Neural progenitor cell (in vitro differentiated cells): ENCODE measurements at regions not wholly inside any gene's neighbourhood (a gene's known extent, or its start where the extent isn't known, plus 50 kb on each side); places are given as distances from the start of the nearest gene placed in this dataset.

ENCODE experiments used
- DNase-seq: peaks from one replicate; pipeline ENCODE4 v3.0.0-alpha.2; 2016; ENCODE audit warnings: low spot score
- H2AFZ ChIP-seq: fragments of 200-600 bp; sonication (generic); replicated peaks from 2 replicates; pipeline ENCODE4 v1.6.1; 2016; ENCODE audit warnings: antibody characterized with exemption
- H3F3A ChIP-seq: fragments of 200-600 bp; sonication (generic); 2 replicates; pipeline ENCODE4 v1.6.1; 2016; ENCODE audit warnings: antibody characterized with exemption, low read depth
- H3K27ac ChIP-seq: fragments of 200-600 bp; sonication (generic); 2 replicates; pipeline ENCODE4 v1.5.1; 2016; ENCODE audit warnings: mild to moderate bottlenecking
- H3K27me3 ChIP-seq: fragments of 200-600 bp; sonication (generic); 2 replicates; pipeline ENCODE4 v1.6.1; 2016; ENCODE audit warnings: mild to moderate bottlenecking, moderate library complexity
- H3K36me3 ChIP-seq: fragments of 200-600 bp; sonication (generic); 2 replicates; pipeline ENCODE4 v1.5.1; 2016
- H3K4me1 ChIP-seq: fragments of 200-600 bp; sonication (generic); 2 replicates; pipeline ENCODE4 v1.6.1; 2016; ENCODE audit warnings: mixed run types
- H3K4me2 ChIP-seq: fragments of 200-600 bp; sonication (generic); 2 replicates; pipeline ENCODE4 v1.6.1; 2016
- H3K4me3 ChIP-seq: fragments of 200-600 bp; sonication (generic); 2 replicates; pipeline ENCODE4 v1.5.1; 2016
- H3K79me2 ChIP-seq: fragments of 200-600 bp; sonication (generic); 2 replicates; pipeline ENCODE4 v1.6.1; 2016; ENCODE audit warnings: low read depth
- H3K9ac ChIP-seq: fragments of 200-600 bp; sonication (generic); 2 replicates; pipeline ENCODE4 v1.6.1; 2016
- H3K9me3 ChIP-seq: fragments of 200-600 bp; sonication (generic); 2 replicates; pipeline ENCODE4 v1.5.1; 2016; ENCODE audit warnings: low read depth
- H4K20me1 ChIP-seq: fragments of 200-600 bp; sonication (generic); 2 replicates; pipeline ENCODE4 v1.6.1; 2016; ENCODE audit warnings: low read depth
- H3K27ac Mint-ChIP-seq: 3 replicates; pipeline ENCODE4 v1.8.0; 2021; ENCODE audit warnings: mixed read lengths
- H3K27me3 Mint-ChIP-seq: 2 replicates; pipeline ENCODE4 v1.8.0; 2022; ENCODE audit warnings: low read depth, mild to moderate bottlenecking, inconsistent platforms, moderate library complexity, mixed read lengths; ENCODE audit not compliant: insufficient read depth
- H3K36me3 Mint-ChIP-seq: 3 replicates; pipeline ENCODE4 v1.8.0; 2021; ENCODE audit warnings: mixed read lengths
- H3K4me1 Mint-ChIP-seq: 3 replicates; pipeline ENCODE4 v1.8.0; 2021; ENCODE audit warnings: mixed read lengths
- H3K4me3 Mint-ChIP-seq: 3 replicates; pipeline ENCODE4 v1.8.0; 2021; ENCODE audit warnings: mild to moderate bottlenecking, moderate library complexity, mixed read lengths
- H3K9me3 Mint-ChIP-seq: 3 replicates; pipeline ENCODE4 v1.8.0; 2020; ENCODE audit warnings: mixed read lengths
- EZH2 ChIP-seq: fragments of 200-600 bp; sonication (generic); IDR thresholded peaks from 2 replicates; pipeline ENCODE4 v1.6.1; 2017; ENCODE audit warnings: antibody characterized with exemption, mild to moderate bottlenecking, moderate library complexity
- EZH2phosphoT487 ChIP-seq: fragments of 200-600 bp; sonication (generic); IDR thresholded peaks from 2 replicates; pipeline ENCODE4 v1.6.1; 2017; ENCODE audit warnings: antibody characterized with exemption
- TF ChIP-seq, protein P1 (sequence below): fragments of 200-600 bp; sonication (generic); IDR thresholded peaks from 2 replicates; pipeline ENCODE4 v1.5.1; 2017; ENCODE audit warnings: antibody characterized with exemption, mild to moderate bottlenecking

DNA sequence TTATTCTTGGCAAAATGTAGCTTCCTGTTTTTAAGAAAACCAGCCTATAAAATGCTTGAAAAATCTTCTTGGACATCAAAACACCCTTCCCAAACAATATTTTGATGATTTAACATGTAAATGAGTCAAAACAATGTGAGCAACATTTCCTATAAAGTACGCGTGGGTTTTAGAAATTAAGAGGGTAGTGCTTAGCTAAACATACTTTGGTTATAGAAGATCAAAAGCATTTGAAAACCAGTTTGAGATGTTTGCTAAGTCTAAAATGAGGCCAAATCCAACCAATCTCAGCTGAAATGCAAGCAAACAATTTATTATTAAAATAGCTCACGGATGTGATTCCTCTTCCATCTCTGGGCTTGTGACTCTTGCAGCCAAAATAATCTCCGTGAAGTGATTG is 350.4 kb downstream of the TGFB2 start:
- H3K27ac ChIP-seq, result no peak overlapping the region
- H3K4me1 ChIP-seq, result peaks cover 15% of the 10 kb centered on the region
- H3K79me2 ChIP-seq, result no peaks in the 10 kb centered on the region
- no peaks in the 10 kb centered on the region for H3K9me3 ChIP-seq
- Mint-ChIP-seq H3K4me3 (no peak overlapping the region), H3K4me1 (no peaks in the 10 kb centered on the region), H3K9me3 (no peaks in the 10 kb centered on the region), H3K36me3 (no peaks in the 10 kb centered on the region), H3K27ac (no peak overlapping the region), H3K27me3 (no peaks in the 10 kb centered on the region)
- no peak overlapping the region for H3K4me2 ChIP-seq
- TF ChIP-seq EZH2, result no peak
- TF ChIP-seq, protein P1, sequence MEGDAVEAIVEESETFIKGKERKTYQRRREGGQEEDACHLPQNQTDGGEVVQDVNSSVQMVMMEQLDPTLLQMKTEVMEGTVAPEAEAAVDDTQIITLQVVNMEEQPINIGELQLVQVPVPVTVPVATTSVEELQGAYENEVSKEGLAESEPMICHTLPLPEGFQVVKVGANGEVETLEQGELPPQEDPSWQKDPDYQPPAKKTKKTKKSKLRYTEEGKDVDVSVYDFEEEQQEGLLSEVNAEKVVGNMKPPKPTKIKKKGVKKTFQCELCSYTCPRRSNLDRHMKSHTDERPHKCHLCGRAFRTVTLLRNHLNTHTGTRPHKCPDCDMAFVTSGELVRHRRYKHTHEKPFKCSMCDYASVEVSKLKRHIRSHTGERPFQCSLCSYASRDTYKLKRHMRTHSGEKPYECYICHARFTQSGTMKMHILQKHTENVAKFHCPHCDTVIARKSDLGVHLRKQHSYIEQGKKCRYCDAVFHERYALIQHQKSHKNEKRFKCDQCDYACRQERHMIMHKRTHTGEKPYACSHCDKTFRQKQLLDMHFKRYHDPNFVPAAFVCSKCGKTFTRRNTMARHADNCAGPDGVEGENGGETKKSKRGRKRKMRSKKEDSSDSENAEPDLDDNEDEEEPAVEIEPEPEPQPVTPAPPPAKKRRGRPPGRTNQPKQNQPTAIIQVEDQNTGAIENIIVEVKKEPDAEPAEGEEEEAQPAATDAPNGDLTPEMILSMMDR, result no peak
- TF ChIP-seq EZH2phosphoT487, result no peak
- H4K20me1 ChIP-seq, result no peaks in the 10 kb centered on the region
- H3K4me3 ChIP-seq, result no peak overlapping the region
- no peaks in the 10 kb centered on the region for H3F3A ChIP-seq
- H3K27me3 ChIP-seq, result no peaks in the 10 kb centered on the region
- no peaks in the 10 kb centered on the region for H3K36me3 ChIP-seq
- no peak for DNase-seq
- H3K9ac ChIP-seq, result no peak overlapping the region
- no peak overlapping the region for H2AFZ ChIP-seq

DNA sequence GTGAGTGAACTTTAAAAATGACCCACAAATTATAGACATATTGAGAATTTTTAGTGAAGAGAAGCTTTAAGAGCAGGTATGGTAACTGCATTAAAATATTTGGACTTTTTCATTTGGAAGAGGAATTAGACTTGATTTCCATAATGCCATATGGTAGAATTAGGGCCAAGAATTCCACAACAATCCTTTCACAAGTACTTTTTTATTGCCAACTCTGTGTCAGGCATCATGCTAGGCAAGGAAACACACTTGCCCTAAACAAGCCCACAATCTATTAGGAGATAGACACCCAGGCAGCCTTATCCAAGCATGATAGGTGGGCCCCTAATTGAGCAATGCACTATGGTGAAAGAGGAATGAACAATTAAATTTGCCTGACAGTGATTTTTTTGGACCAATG is 353.0 kb downstream of the TGFB2 start:
- no peaks in the 10 kb centered on the region for H3K79me2 ChIP-seq
- no peak overlapping the region for H2AFZ ChIP-seq
- no peak for DNase-seq
- H4K20me1 ChIP-seq, result no peaks in the 10 kb centered on the region
- no peak overlapping the region for H3K9ac ChIP-seq
- Mint-ChIP-seq H3K9me3 (no peaks in the 10 kb centered on the region), H3K4me3 (no peak overlapping the region), H3K27me3 (no peaks in the 10 kb centered on the region), H3K27ac (no peak overlapping the region), H3K36me3 (no peaks in the 10 kb centered on the region), H3K4me1 (no peaks in the 10 kb centered on the region)
- no peaks in the 10 kb centered on the region for H3K9me3 ChIP-seq
- H3K36me3 ChIP-seq, result no peaks in the 10 kb centered on the region
- H3K27ac ChIP-seq, result no peak overlapping the region
- no peak overlapping the region for H3K4me3 ChIP-seq
- H3K4me2 ChIP-seq, result no peak overlapping the region
- no peaks in the 10 kb centered on the region for H3K27me3 ChIP-seq
- no peaks in the 10 kb centered on the region for H3F3A ChIP-seq
- H3K4me1 ChIP-seq, result peaks cover 6% of the 10 kb centered on the region
- TF ChIP-seq EZH2 (no peak), EZH2phosphoT487 (no peak)
- TF ChIP-seq, protein P1, result no peak

DNA sequence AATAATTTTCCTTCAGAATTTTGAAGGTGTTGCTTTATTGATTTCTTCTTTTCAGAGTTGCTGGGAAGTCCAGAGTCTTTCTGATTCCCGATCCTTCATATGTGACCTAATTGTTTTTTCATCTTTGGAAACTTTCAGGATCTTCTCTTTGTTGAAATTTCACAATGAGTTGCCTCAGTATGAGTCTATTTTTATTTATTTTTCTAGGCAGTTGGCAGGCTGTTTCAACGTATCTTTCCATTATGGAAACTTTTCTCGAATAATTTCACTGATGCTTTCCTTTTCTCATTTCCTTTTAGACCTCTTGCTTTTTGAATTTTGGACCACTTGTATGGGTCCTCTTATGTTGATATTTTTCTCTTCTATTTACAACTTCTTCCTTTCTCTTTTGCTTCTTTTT is 354.3 kb downstream of the TGFB2 start:
- H3K4me3 ChIP-seq, result no peak overlapping the region
- no peaks in the 10 kb centered on the region for H3K79me2 ChIP-seq
- no peaks in the 10 kb centered on the region for H3K27me3 ChIP-seq
- no peaks in the 10 kb centered on the region for H3F3A ChIP-seq
- no peak overlapping the region for H2AFZ ChIP-seq
- H3K27ac ChIP-seq, result no peak overlapping the region
- no peaks in the 10 kb centered on the region for H3K9me3 ChIP-seq
- H3K9me3 Mint-ChIP-seq, result no peaks in the 10 kb centered on the region
- no peak overlapping the region for H3K27ac Mint-ChIP-seq
- H3K9ac ChIP-seq, result no peak overlapping the region
- TF ChIP-seq EZH2phosphoT487, result no peak
- TF ChIP-seq EZH2, result no peak
- TF ChIP-seq, protein P1, result no peak
- H3K4me2 ChIP-seq, result no peak overlapping the region
- no peaks in the 10 kb centered on the region for H3K4me1 Mint-ChIP-seq
- H3K4me3 Mint-ChIP-seq, result no peak overlapping the region
- H4K20me1 ChIP-seq, result no peaks in the 10 kb centered on the region
- H3K4me1 ChIP-seq, result no peaks in the 10 kb centered on the region
- H3K36me3 Mint-ChIP-seq, result no peaks in the 10 kb centered on the region
- DNase-seq, result no peak
- no peaks in the 10 kb centered on the region for H3K36me3 ChIP-seq
- no peaks in the 10 kb centered on the region for H3K27me3 Mint-ChIP-seq

DNA sequence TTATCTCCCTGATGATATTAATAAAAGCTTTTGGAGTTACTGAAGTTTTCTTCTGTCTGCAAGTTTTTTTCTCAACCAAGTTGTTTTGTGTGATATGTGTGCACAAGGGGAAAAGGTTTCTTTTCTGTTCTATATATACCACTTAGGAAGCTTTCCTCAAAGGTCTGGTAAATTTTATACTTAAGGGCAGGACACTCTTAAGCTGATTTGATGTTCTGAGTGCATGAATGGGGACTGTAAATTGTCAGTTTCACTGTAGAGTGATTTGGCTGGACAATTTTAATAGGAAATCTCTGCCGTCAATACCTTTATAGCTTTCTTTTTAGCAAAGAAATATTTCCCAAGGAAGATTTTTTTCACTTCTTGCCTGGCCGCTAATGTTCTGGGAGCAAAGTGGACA is 354.7 kb downstream of the TGFB2 start:
- no peaks in the 10 kb centered on the region for H3K36me3 ChIP-seq
- no peaks in the 10 kb centered on the region for H3K79me2 ChIP-seq
- H3K9ac ChIP-seq, result no peak overlapping the region
- no peaks in the 10 kb centered on the region for H3F3A ChIP-seq
- no peaks in the 10 kb centered on the region for H3K4me1 Mint-ChIP-seq
- no peak overlapping the region for H2AFZ ChIP-seq
- TF ChIP-seq EZH2phosphoT487, result no peak
- TF ChIP-seq EZH2, result no peak
- TF ChIP-seq, protein P1, result no peak
- no peaks in the 10 kb centered on the region for H4K20me1 ChIP-seq
- no peak overlapping the region for H3K4me3 Mint-ChIP-seq
- no peak overlapping the region for H3K27ac ChIP-seq
- H3K36me3 Mint-ChIP-seq, result no peaks in the 10 kb centered on the region
- H3K4me3 ChIP-seq, result no peak overlapping the region
- no peaks in the 10 kb centered on the region for H3K27me3 Mint-ChIP-seq
- no peaks in the 10 kb centered on the region for H3K4me1 ChIP-seq
- H3K27ac Mint-ChIP-seq, result no peak overlapping the region
- H3K9me3 ChIP-seq, result no peaks in the 10 kb centered on the region
- no peak for DNase-seq
- no peak overlapping the region for H3K4me2 ChIP-seq
- no peaks in the 10 kb centered on the region for H3K9me3 Mint-ChIP-seq
- no peaks in the 10 kb centered on the region for H3K27me3 ChIP-seq
